H9 (cell line): ENCODE measurements at regions not wholly inside any gene's neighbourhood (a gene's known extent, or its start where the extent isn't known, plus 50 kb on each side); places are given as distances from the start of the nearest gene placed in this dataset.

ENCODE experiments used
- DNase-seq: peaks from one replicate; pipeline ENCODE4 v3.0.0-alpha.2; 2017
- H2AFZ ChIP-seq: one replicate; pipeline ENCODE4 v1.6.1; 2013; ENCODE audit warnings: mild to moderate bottlenecking, low read length, control low read depth, moderate library complexity
- H2AK5ac ChIP-seq: 2 replicates; pipeline ENCODE4 v1.6.1; 2013; ENCODE audit warnings: low read length, control low read depth, mixed read lengths; ENCODE audit not compliant: insufficient read length
- H2BK120ac ChIP-seq: one replicate; pipeline ENCODE4 v1.6.1; 2013; ENCODE audit warnings: low read depth, mild to moderate bottlenecking, low read length, control low read depth, inconsistent platforms; ENCODE audit not compliant: poor library complexity, severe bottlenecking
- H2BK12ac ChIP-seq: 2 replicates; pipeline ENCODE4 v1.6.1; 2013; ENCODE audit warnings: low read length, control low read depth, mixed read lengths, low read depth; ENCODE audit not compliant: insufficient read length
- H2BK15ac ChIP-seq: 2 replicates; pipeline ENCODE4 v1.6.1; 2013; ENCODE audit warnings: low read depth, low read length, control low read depth
- H2BK20ac ChIP-seq: one replicate; pipeline ENCODE4 v1.6.1; 2013; ENCODE audit warnings: low read depth, mild to moderate bottlenecking, low read length, control low read depth, inconsistent platforms; ENCODE audit not compliant: poor library complexity, severe bottlenecking
- H2BK5ac ChIP-seq: 2 replicates; pipeline ENCODE4 v1.6.1; 2013; ENCODE audit warnings: low read length, control low read depth, mixed read lengths; ENCODE audit not compliant: insufficient read length
- H3K14ac ChIP-seq: 2 replicates; pipeline ENCODE4 v1.6.1; 2013; ENCODE audit warnings: low read length, control low read depth; ENCODE audit not compliant: insufficient read depth
- H3K18ac ChIP-seq: 2 replicates; pipeline ENCODE4 v1.6.1; 2013; ENCODE audit warnings: low read depth, mild to moderate bottlenecking, mixed read lengths, low read length, control low read depth; ENCODE audit not compliant: insufficient read length
- H3K23ac ChIP-seq: 2 replicates; pipeline ENCODE4 v1.6.1; 2013; ENCODE audit warnings: low read length, control low read depth, mixed read lengths, low read depth; ENCODE audit not compliant: insufficient read length
- H3K23me2 ChIP-seq: 2 replicates; pipeline ENCODE4 v1.6.1; 2013; ENCODE audit warnings: low read depth, mild to moderate bottlenecking, mixed read lengths, low read length, control low read depth; ENCODE audit not compliant: insufficient read length, poor library complexity, severe bottlenecking
- H3K27ac ChIP-seq: 2 replicates; pipeline ENCODE4 v1.5.1; 2013; ENCODE audit warnings: low read length, control low read depth, mixed read lengths, low read depth; ENCODE audit not compliant: insufficient read length
- H3K27me3 ChIP-seq: 2 replicates; pipeline ENCODE4 v1.6.1; 2013; ENCODE audit warnings: low read length, control low read depth, inconsistent platforms; ENCODE audit not compliant: insufficient read depth
- H3K4ac ChIP-seq: 2 replicates; pipeline ENCODE4 v1.6.1; 2013; ENCODE audit warnings: low read depth, mild to moderate bottlenecking, control low read depth, inconsistent platforms, low read length, moderate library complexity
- H3K4me1 ChIP-seq: 2 replicates; pipeline ENCODE4 v1.6.1; 2013; ENCODE audit warnings: low read length, control low read depth, inconsistent platforms; ENCODE audit not compliant: insufficient read depth
- H3K4me2 ChIP-seq: 2 replicates; pipeline ENCODE4 v1.6.1; 2013; ENCODE audit warnings: low read length, control low read depth, mixed read lengths; ENCODE audit not compliant: insufficient read length, insufficient read depth
- H3K56ac ChIP-seq: 2 replicates; pipeline ENCODE4 v1.6.1; 2013; ENCODE audit warnings: low read depth, mild to moderate bottlenecking, mixed read lengths, low read length, control low read depth; ENCODE audit not compliant: insufficient read length
- H3K79me1 ChIP-seq: 2 replicates; pipeline ENCODE4 v1.6.1; 2013; ENCODE audit warnings: low read depth, mild to moderate bottlenecking, moderate library complexity, low read length, control low read depth, inconsistent platforms; ENCODE audit not compliant: insufficient read depth, poor library complexity, severe bottlenecking
- H3K79me2 ChIP-seq: 2 replicates; pipeline ENCODE4 v1.6.1; 2013; ENCODE audit warnings: low read length, control low read depth, inconsistent platforms; ENCODE audit not compliant: insufficient read depth
- H3K9ac ChIP-seq: 2 replicates; pipeline ENCODE4 v1.6.1; 2013; ENCODE audit warnings: low read length, control low read depth, mixed read lengths; ENCODE audit not compliant: insufficient read length; ENCODE audit errors: extremely low read depth
- H3K9me3 ChIP-seq: one replicate; pipeline ENCODE4 v1.6.1; 2013; ENCODE audit warnings: low read depth, low read length, inconsistent platforms; ENCODE audit not compliant: control insufficient read depth
- H3T11ph ChIP-seq: one replicate; pipeline ENCODE4 v1.6.1; 2013; ENCODE audit warnings: mild to moderate bottlenecking, low read length, control low read depth, inconsistent platforms
- H4K20me1 ChIP-seq: one replicate; pipeline ENCODE4 v1.6.1; 2013; ENCODE audit not compliant: control insufficient read depth, insufficient read length, insufficient read depth
- H4K5ac ChIP-seq: 2 replicates; pipeline ENCODE4 v1.6.1; 2013; ENCODE audit warnings: low read depth, mild to moderate bottlenecking, mixed read lengths, low read length, control low read depth; ENCODE audit not compliant: insufficient read length
- H4K8ac ChIP-seq: replicated peaks from 2 replicates; pipeline ENCODE4 v1.6.1; 2013; ENCODE audit warnings: low read length, control low read depth, mixed read lengths, low read depth; ENCODE audit not compliant: insufficient read length
- H4K91ac ChIP-seq: 2 replicates; pipeline ENCODE4 v1.6.1; 2013; ENCODE audit warnings: low read depth, mild to moderate bottlenecking, moderate library complexity, mixed read lengths, low read length, control low read depth; ENCODE audit not compliant: insufficient read length
- H3K27ac Mint-ChIP-seq, 3 experiments: 2 replicates in 2 of 3; 3 replicates in 1 of 3; pipeline ENCODE4 v1.8.0; 2020 to 2021; ENCODE audit warnings: mixed read lengths in 3 of 3, mild to moderate bottlenecking in 1 of 3, moderate library complexity in 1 of 3
- H3K27me3 Mint-ChIP-seq: 2 replicates; pipeline ENCODE4 v1.8.0; 2021; ENCODE audit warnings: low read depth, mild to moderate bottlenecking, moderate library complexity, mixed read lengths
- H3K36me3 Mint-ChIP-seq, 3 experiments: 2 replicates in 2 of 3; 3 replicates in 1 of 3; pipeline ENCODE4 v1.8.0; 2020 to 2021; ENCODE audit warnings: low read depth in 3 of 3, mixed read lengths in 3 of 3; ENCODE audit not compliant: insufficient read depth in 1 of 3
- H3K4me1 Mint-ChIP-seq, 2 experiments: 2 replicates each; pipeline ENCODE4 v1.8.0; 2020; ENCODE audit warnings: mixed read lengths in 2 of 2
- H3K4me3 Mint-ChIP-seq, 2 experiments: 2 replicates in 1 of 2; 3 replicates in 1 of 2; pipeline ENCODE4 v1.8.0; 2020 to 2021; ENCODE audit warnings: mild to moderate bottlenecking in 2 of 2, mixed read lengths in 2 of 2, moderate library complexity in 1 of 2
- H3K9me3 Mint-ChIP-seq, 2 experiments: 2 replicates in 1 of 2; 3 replicates in 1 of 2; pipeline ENCODE4 v1.8.0; 2020; ENCODE audit warnings: mild to moderate bottlenecking in 2 of 2, mixed read lengths in 2 of 2, moderate library complexity in 1 of 2
- WGBS: extraction: QIAGEN DNeasy Blood & Tissue Kit; methylation state at CpG from one replicate; pipeline ENCODE4 v1.1.7; 2013; ENCODE audit warnings: missing lambda C conversion rate, low lambda C conversion rate, mixed read lengths; ENCODE audit not compliant: insufficient read length; ENCODE audit errors: extremely low coverage; 5-methylcytosine and 5-hydroxymethylcytosine counted together
- TF ChIP-seq, protein P1 (sequence below): fragments of 200-600 bp; sonication (generic); conservative IDR thresholded peaks from 3 replicates; pipeline ENCODE4 v1.8.0; 2021; ENCODE audit warnings: antibody characterized with exemption, mild to moderate bottlenecking

DNA sequence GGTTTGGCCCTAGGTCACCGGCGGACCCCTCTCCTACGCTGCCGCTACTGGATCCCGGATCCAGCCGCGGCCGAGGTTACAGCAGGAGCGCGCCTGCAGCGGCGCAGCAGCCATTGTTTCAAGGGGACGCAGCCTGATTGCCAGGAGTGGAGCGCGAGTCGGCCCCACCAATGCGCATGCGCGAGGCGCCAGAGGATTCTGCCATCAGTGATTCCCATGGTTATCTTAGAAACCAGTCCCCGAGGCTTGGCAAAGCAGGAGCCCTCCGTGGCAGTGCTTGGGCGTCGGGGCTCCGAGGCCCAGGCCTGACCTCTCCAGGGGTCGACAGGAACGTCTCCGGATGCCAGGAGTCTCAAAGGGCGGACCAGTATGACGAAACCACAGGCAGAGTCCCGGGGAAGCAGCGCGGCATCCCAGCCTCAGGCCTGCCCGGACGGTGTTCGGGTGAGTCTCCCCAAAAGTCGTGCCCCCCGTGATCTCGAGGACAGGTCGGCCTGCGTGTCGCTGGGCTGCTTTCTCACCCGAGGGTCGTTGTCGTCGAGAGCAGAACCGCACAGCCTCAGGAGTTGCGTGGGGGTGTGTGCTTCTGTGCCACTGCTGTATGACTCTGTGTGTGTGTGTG, 608.5 kb downstream of the KCNJ18 start:
- H3K23me2 ChIP-seq, result no peaks in the 10 kb centered on the region
- H2BK120ac ChIP-seq, result no peak overlapping the region
- H3K18ac ChIP-seq, result no peak overlapping the region
- no peak overlapping the region for H2BK20ac ChIP-seq
- no peak overlapping the region for H3K23ac ChIP-seq
- Mint-ChIP-seq H3K27me3 (peaks cover 6% of the 10 kb centered on the region), H3K9me3 (peaks cover 80 to 88% of the 10 kb centered on the region in 2 experiments), H3K4me3 (no peak overlapping the region), H3K4me1 (no peaks in the 10 kb centered on the region), H3K36me3 (peaks cover 16 to 36% (median 27%) of the 10 kb centered on the region in 3 experiments), H3K27ac (no peak overlapping the region)
- TF ChIP-seq, protein P1, sequence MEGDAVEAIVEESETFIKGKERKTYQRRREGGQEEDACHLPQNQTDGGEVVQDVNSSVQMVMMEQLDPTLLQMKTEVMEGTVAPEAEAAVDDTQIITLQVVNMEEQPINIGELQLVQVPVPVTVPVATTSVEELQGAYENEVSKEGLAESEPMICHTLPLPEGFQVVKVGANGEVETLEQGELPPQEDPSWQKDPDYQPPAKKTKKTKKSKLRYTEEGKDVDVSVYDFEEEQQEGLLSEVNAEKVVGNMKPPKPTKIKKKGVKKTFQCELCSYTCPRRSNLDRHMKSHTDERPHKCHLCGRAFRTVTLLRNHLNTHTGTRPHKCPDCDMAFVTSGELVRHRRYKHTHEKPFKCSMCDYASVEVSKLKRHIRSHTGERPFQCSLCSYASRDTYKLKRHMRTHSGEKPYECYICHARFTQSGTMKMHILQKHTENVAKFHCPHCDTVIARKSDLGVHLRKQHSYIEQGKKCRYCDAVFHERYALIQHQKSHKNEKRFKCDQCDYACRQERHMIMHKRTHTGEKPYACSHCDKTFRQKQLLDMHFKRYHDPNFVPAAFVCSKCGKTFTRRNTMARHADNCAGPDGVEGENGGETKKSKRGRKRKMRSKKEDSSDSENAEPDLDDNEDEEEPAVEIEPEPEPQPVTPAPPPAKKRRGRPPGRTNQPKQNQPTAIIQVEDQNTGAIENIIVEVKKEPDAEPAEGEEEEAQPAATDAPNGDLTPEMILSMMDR, result no peak
- H3K27ac ChIP-seq, result no peak overlapping the region
- no peak overlapping the region for H4K8ac ChIP-seq
- H3K9ac ChIP-seq, result no peak overlapping the region
- no peaks in the 10 kb centered on the region for H3K79me2 ChIP-seq
- no peak overlapping the region for H3K4me2 ChIP-seq
- no peak overlapping the region for H2BK12ac ChIP-seq
- H3T11ph ChIP-seq, result no peak overlapping the region
- no peak overlapping the region for H2BK5ac ChIP-seq
- WGBS, result no CpG with 5 or more reads among the region's 48 CpGs
- H4K5ac ChIP-seq, result no peak overlapping the region
- no peak overlapping the region for H3K56ac ChIP-seq
- H3K14ac ChIP-seq, result no peak overlapping the region
- no peaks in the 10 kb centered on the region for H3K79me1 ChIP-seq
- no peak overlapping the region for H3K4ac ChIP-seq
- no peaks in the 10 kb centered on the region for H4K20me1 ChIP-seq
- no peak for DNase-seq
- peaks cover 73% of the 10 kb centered on the region for H3K9me3 ChIP-seq
- H3K27me3 ChIP-seq, result no peaks in the 10 kb centered on the region
- H2AK5ac ChIP-seq, result no peak overlapping the region
- no peak overlapping the region for H2BK15ac ChIP-seq
- no peaks in the 10 kb centered on the region for H3K4me1 ChIP-seq
- no peak overlapping the region for H2AFZ ChIP-seq
- H4K91ac ChIP-seq, result no peak overlapping the region
